Kidney epithelial cell (primary cell): ENCODE measurements at regions not wholly inside any gene's neighbourhood (a gene's known extent, or its start where the extent isn't known, plus 50 kb on each side); places are given as distances from the start of the nearest gene placed in this dataset.

Experiments
- DNase-seq: peaks from one replicate; pipeline ENCODE4 v3.0.0-alpha.2; 2010; ENCODE audit warnings: low read depth
- H3K27me3 ChIP-seq: 2 replicates; pipeline ENCODE4 v1.6.0; 2011; ENCODE audit warnings: low read length; ENCODE audit not compliant: control insufficient read depth, insufficient read depth
- H3K36me3 ChIP-seq: 2 replicates; pipeline ENCODE4 v1.5.1; 2011; ENCODE audit warnings: low read length; ENCODE audit not compliant: control insufficient read depth, insufficient read depth
- H3K4me3 ChIP-seq: 2 replicates; pipeline ENCODE4 v1.5.1; 2011; ENCODE audit warnings: low read depth, mild to moderate bottlenecking, control low read depth, low read length
- TF ChIP-seq, protein P1 (sequence below): IDR thresholded peaks from 2 replicates; pipeline ENCODE4 v1.5.1; 2011; ENCODE audit warnings: mild to moderate bottlenecking, moderate library complexity, low read length, control low read depth, inconsistent platforms; ENCODE audit not compliant: insufficient read depth, poor library complexity, severe bottlenecking

DNA sequence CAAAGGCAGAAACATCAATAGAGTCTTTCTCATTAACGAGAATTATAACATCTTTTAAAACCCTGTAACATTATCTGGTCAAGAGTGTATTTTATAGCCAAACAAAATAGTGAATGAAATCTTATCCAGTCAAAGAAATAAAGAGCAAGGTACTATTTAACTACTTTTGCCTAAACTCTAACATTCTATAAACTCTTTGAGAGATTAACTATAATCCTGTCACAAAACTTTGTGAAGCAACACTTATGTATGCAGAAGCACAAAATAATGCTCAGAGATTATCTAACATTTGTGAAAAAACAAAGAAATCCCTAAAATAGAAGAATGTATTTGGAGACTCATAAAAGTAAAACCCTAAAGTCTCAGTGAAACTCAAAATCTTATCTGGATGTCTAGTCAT, 124.4 kb upstream of the LUZP2 start:
- Histone ChIP-seq H3K27me3 (no peaks in the 10 kb centered on the region), H3K36me3 (no peaks in the 10 kb centered on the region), H3K4me3 (no peak overlapping the region)
- no peak for DNase-seq
- TF ChIP-seq, protein P1, sequence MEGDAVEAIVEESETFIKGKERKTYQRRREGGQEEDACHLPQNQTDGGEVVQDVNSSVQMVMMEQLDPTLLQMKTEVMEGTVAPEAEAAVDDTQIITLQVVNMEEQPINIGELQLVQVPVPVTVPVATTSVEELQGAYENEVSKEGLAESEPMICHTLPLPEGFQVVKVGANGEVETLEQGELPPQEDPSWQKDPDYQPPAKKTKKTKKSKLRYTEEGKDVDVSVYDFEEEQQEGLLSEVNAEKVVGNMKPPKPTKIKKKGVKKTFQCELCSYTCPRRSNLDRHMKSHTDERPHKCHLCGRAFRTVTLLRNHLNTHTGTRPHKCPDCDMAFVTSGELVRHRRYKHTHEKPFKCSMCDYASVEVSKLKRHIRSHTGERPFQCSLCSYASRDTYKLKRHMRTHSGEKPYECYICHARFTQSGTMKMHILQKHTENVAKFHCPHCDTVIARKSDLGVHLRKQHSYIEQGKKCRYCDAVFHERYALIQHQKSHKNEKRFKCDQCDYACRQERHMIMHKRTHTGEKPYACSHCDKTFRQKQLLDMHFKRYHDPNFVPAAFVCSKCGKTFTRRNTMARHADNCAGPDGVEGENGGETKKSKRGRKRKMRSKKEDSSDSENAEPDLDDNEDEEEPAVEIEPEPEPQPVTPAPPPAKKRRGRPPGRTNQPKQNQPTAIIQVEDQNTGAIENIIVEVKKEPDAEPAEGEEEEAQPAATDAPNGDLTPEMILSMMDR, result no peak

DNA sequence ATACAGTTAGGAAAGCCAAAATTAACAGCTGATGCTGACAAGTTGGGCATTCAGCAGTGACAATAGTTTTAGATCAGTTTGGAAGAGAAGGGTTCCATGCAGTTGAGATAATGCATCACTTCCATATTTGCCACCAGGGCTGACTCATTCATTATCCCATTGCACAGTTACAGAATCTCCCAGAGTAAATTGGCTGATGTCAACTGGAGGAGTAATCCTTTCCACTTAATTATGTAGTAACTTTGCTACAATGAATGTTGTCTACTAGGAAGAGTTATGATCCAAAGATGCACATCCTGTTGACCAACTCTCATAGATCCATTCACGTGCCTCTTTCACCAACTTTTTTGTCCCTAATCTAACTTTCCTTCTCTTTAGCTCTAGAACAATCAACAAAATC, 123.3 kb upstream of the LUZP2 start:
- Histone ChIP-seq H3K4me3 (no peak overlapping the region), H3K27me3 (no peaks in the 10 kb centered on the region), H3K36me3 (no peaks in the 10 kb centered on the region)
- TF ChIP-seq, protein P1, result no peak
- DNase-seq, result no peak

DNA sequence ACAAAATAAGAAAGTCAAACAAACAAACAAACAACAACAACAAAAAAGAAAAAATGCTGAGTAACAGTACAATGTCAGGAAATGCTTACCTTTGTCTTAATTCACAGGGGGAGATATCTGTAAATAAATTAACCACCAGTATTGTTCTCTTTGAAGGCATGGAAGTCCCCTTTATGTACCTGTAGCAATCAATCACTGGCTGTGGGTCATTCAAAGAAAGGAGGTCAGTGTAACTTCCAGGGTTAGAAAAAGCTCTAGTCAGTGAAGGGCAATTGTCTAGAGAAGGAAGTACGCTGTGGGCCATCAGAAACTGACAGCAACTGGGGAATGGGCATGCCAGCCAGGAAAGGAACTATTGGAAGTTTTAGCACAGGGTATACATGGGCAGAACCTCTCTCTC, 121.5 kb upstream of the LUZP2 start:
- no peaks in the 10 kb centered on the region for H3K27me3 ChIP-seq
- no peak for DNase-seq
- H3K36me3 ChIP-seq, result no peaks in the 10 kb centered on the region
- TF ChIP-seq, protein P1, result no peak
- no peak overlapping the region for H3K4me3 ChIP-seq

DNA sequence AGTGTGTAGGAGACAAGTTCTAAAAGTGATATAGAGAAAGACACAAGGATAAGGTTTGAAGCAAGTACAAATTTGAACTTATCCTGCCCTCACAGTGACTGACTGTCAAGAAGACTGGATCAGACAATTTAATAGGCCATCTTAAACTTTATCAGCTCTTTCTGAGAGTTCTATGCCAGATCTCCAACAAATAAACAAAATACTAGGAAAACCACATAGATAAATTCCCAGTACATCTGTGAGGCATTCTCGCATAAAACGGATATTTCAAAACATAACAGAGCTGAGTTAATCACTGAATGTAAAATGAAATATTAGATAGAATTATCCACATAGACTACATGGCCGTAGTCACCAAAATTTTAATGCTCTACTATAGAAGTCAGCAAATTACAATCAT, 120.9 kb upstream of the LUZP2 start:
- Histone ChIP-seq H3K36me3 (no peaks in the 10 kb centered on the region), H3K27me3 (no peaks in the 10 kb centered on the region), H3K4me3 (no peak overlapping the region)
- no peak for DNase-seq
- TF ChIP-seq, protein P1, result no peak

DNA sequence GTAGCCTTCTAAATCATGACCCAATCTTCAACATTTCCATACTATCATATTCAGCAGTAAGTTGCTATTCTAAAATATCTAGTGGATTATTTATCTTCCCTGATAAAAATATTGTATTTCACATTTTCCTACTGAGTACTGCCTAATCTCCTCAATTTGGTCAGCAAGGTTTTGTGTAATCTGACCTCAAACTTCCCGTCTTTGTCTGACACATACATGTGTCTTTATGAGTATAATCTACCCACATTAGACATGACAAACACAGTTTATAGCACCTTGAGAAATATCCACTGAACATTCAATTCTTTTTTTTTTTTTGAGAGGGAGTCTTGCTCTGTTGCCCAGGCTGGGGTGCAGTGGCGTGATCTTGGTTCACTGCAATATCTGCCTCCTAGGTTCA, 113.7 kb upstream of the LUZP2 start:
- no peaks in the 10 kb centered on the region for H3K27me3 ChIP-seq
- H3K4me3 ChIP-seq, result no peak overlapping the region
- TF ChIP-seq, protein P1, result no peak
- DNase-seq, result no peak
- no peaks in the 10 kb centered on the region for H3K36me3 ChIP-seq

DNA sequence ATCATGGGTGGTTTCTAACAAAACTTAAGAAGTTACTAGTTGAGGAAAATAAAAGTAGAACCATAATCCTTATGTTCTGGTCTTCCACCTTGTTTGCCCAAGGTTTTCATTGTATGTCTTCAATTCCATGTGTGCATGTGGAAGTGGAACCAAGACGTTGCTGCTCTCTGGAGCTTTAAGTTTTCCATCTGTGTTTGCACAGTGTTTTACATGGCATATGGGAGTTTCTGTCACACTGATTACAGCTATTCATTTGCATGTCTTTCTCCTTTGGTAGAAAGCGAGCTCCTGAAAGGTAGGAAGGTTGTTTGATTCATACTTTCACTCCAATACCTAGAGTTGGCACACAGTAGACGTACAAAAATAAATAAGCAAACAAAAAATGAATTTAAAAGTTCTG, 112.6 kb upstream of the LUZP2 start:
- Histone ChIP-seq H3K4me3 (no peak overlapping the region), H3K27me3 (no peaks in the 10 kb centered on the region), H3K36me3 (no peaks in the 10 kb centered on the region)
- TF ChIP-seq, protein P1, result no peak
- DNase-seq, result no peak
